MM.1S (cell line): ENCODE measurements at regions not wholly inside any gene's neighbourhood (a gene's known extent, or its start where the extent isn't known, plus 50 kb on each side); places are given as distances from the start of the nearest gene placed in this dataset.

ENCODE experiments used
- DNase-seq: peaks from one replicate; pipeline ENCODE4 v3.0.0-alpha.2; 2015
- H2AFZ ChIP-seq: fragments of 300-600 bp; sonication (generic); 2 replicates; pipeline ENCODE4 v1.6.0; 2016; ENCODE audit warnings: antibody characterized with exemption, low read length
- H3F3A ChIP-seq: fragments of 300-600 bp; sonication (generic); 2 replicates; pipeline ENCODE4 v1.6.1; 2016; ENCODE audit warnings: mild to moderate bottlenecking, antibody characterized with exemption, low read length, moderate library complexity, mixed read lengths; ENCODE audit not compliant: insufficient read depth
- H3K27ac ChIP-seq: fragments of 300-600 bp; sonication (generic); 2 replicates; pipeline ENCODE4 v1.5.1; 2016; ENCODE audit warnings: mild to moderate bottlenecking, low read length
- H3K27me3 ChIP-seq: fragments of 300-600 bp; sonication (generic); replicated peaks from 2 replicates; pipeline ENCODE4 v1.6.0; 2016; ENCODE audit warnings: low read length; ENCODE audit not compliant: insufficient read depth
- H3K36me3 ChIP-seq: fragments of 300-600 bp; sonication (generic); replicated peaks from 2 replicates; pipeline ENCODE4 v1.6.1; 2016; ENCODE audit warnings: mild to moderate bottlenecking, low read length, mixed read lengths; ENCODE audit not compliant: insufficient read depth
- H3K4me1 ChIP-seq: fragments of 300-600 bp; sonication (generic); 2 replicates; pipeline ENCODE4 v1.6.1; 2016; ENCODE audit warnings: low read length, mixed read lengths
- H3K4me2 ChIP-seq: fragments of 300-600 bp; sonication (generic); 2 replicates; pipeline ENCODE4 v1.6.0; 2016; ENCODE audit warnings: low read depth, low read length
- H3K4me3 ChIP-seq: fragments of 300-600 bp; sonication (generic); 2 replicates; pipeline ENCODE4 v1.5.1; 2016; ENCODE audit warnings: low read length, mixed read lengths
- H3K79me2 ChIP-seq: fragments of 300-600 bp; sonication (generic); 2 replicates; pipeline ENCODE4 v1.6.1; 2016; ENCODE audit warnings: mixed run types, low read length, mixed read lengths
- H3K9ac ChIP-seq: fragments of 300-600 bp; sonication (generic); 2 replicates; pipeline ENCODE4 v1.6.1; 2016; ENCODE audit warnings: low read length, mixed read lengths
- H3K9me2 ChIP-seq: fragments of 300-600 bp; sonication (generic); replicated peaks from 2 replicates; pipeline ENCODE4 v1.6.1; 2016; ENCODE audit warnings: mild to moderate bottlenecking, low read length, mixed read lengths; ENCODE audit not compliant: insufficient read depth
- H3K9me3 ChIP-seq: fragments of 300-600 bp; sonication (generic); replicated peaks from 2 replicates; pipeline ENCODE4 v1.6.1; 2016; ENCODE audit warnings: mild to moderate bottlenecking, low read length, mixed read lengths; ENCODE audit not compliant: insufficient read depth
- H4K20me1 ChIP-seq: fragments of 300-600 bp; sonication (generic); 2 replicates; pipeline ENCODE4 v1.6.1; 2016; ENCODE audit warnings: mild to moderate bottlenecking, low read length, moderate library complexity, mixed read lengths; ENCODE audit not compliant: insufficient read depth
- CTCF ChIP-seq: fragments of 300-600 bp; sonication (generic); IDR thresholded peaks from 2 replicates; pipeline ENCODE4 v1.5.1; 2016; ENCODE audit warnings: antibody characterized with exemption, low read length, mixed read lengths
- EZH2 ChIP-seq: fragments of 300-600 bp; sonication (generic); optimal IDR thresholded peaks from 2 replicates; pipeline ENCODE3; 2017; ENCODE audit warnings: low read depth, mild to moderate bottlenecking, antibody characterized with exemption, low read length, mixed read lengths
- EZH2phosphoT487 ChIP-seq: fragments of 300-600 bp; sonication (generic); IDR thresholded peaks from 2 replicates; pipeline ENCODE4 v1.6.1; 2018; ENCODE audit warnings: antibody characterized with exemption, low read length

GRCh38 chr2:138157372-138157771 is 193.1 kb downstream of the HNMT start:
- no peak overlapping the region for H3K4me2 ChIP-seq
- H3K79me2 ChIP-seq: no peaks in the 10 kb centered on the region
- DNase-seq: peak; percentile 60
- peaks cover 9% of the 10 kb centered on the region; the same call in 1 of the 2 replicates for H3K4me1 ChIP-seq
- H3K9ac ChIP-seq: no peak overlapping the region
- no peaks in the 10 kb centered on the region for H3K27me3 ChIP-seq
- H3K27ac ChIP-seq: no peak overlapping the region
- no peaks in the 10 kb centered on the region for H3K9me3 ChIP-seq
- H3K9me2 ChIP-seq: no peaks in the 10 kb centered on the region
- TF ChIP-seq EZH2 (no peak), EZH2phosphoT487 (no peak), CTCF (no peak)
- H3K36me3 ChIP-seq: no peaks in the 10 kb centered on the region
- no peak overlapping the region for H2AFZ ChIP-seq
- no peak overlapping the region for H3K4me3 ChIP-seq
- no peaks in the 10 kb centered on the region for H3F3A ChIP-seq
- no peaks in the 10 kb centered on the region for H4K20me1 ChIP-seq

GRCh38 chr2:138170485-138170884 is 206.2 kb downstream of the HNMT start:
- Histone ChIP-seq H3K79me2 (no peaks in the 10 kb centered on the region), H3K36me3 (no peaks in the 10 kb centered on the region), H3K9me3 (no peaks in the 10 kb centered on the region), H4K20me1 (no peaks in the 10 kb centered on the region), H2AFZ (no peak overlapping the region), H3K27me3 (no peaks in the 10 kb centered on the region), H3F3A (no peaks in the 10 kb centered on the region), H3K9me2 (no peaks in the 10 kb centered on the region), H3K4me2 (no peak overlapping the region), H3K4me3 (no peak overlapping the region), H3K27ac (no peak overlapping the region), H3K4me1 (no peaks in the 10 kb centered on the region), H3K9ac (no peak overlapping the region)
- no peak for DNase-seq
- no peak for TF ChIP-seq CTCF

- H3K4me1 ChIP-seq: no peaks in the 10 kb centered on the region
- no peaks in the 10 kb centered on the region for H3K79me2 ChIP-seq
- H4K20me1 ChIP-seq: no peaks in the 10 kb centered on the region
- no peaks in the 10 kb centered on the region for H3F3A ChIP-seq
- H3K36me3 ChIP-seq: no peaks in the 10 kb centered on the region
- DNase-seq: no peak
- H2AFZ ChIP-seq: no peak overlapping the region
- no peaks in the 10 kb centered on the region for H3K27me3 ChIP-seq
- no peaks in the 10 kb centered on the region for H3K9me2 ChIP-seq
- no peak overlapping the region for H3K27ac ChIP-seq
- no peaks in the 10 kb centered on the region for H3K9me3 ChIP-seq
- no peak for TF ChIP-seq EZH2
- TF ChIP-seq CTCF: no peak
- TF ChIP-seq EZH2phosphoT487: no peak
- H3K9ac ChIP-seq: no peak overlapping the region
- H3K4me3 ChIP-seq: no peak overlapping the region
- no peak overlapping the region for H3K4me2 ChIP-seq
Measured at GRCh38 chr2:138171244-138171643, 207.0 kb downstream of the HNMT start.

GRCh38 chr2:138175066-138175465 is 210.8 kb downstream of the HNMT start:
- no peak overlapping the region for H3K27ac ChIP-seq
- no peak overlapping the region for H3K4me2 ChIP-seq
- no peaks in the 10 kb centered on the region for H4K20me1 ChIP-seq
- no peaks in the 10 kb centered on the region for H3K9me2 ChIP-seq
- H3K36me3 ChIP-seq: no peaks in the 10 kb centered on the region
- TF ChIP-seq CTCF (no peak), EZH2phosphoT487 (no peak), EZH2 (no peak)
- no peak overlapping the region for H3K4me3 ChIP-seq
- no peak overlapping the region for H2AFZ ChIP-seq
- H3K79me2 ChIP-seq: no peaks in the 10 kb centered on the region
- no peak overlapping the region for H3K9ac ChIP-seq
- no peaks in the 10 kb centered on the region for H3K9me3 ChIP-seq
- no peaks in the 10 kb centered on the region for H3F3A ChIP-seq
- no peaks in the 10 kb centered on the region for H3K4me1 ChIP-seq
- no peak for DNase-seq
- H3K27me3 ChIP-seq: no peaks in the 10 kb centered on the region
